Activated CD4-positive, alpha-beta T cell treated with anti-CD3 and anti-CD28 coated beads, Interleukin-2, Interleukin-4, amounts not matched to agents 100 ng/mL and 50 ng/mL, durations not matched to agents 16 hours and 8 hours (primary cell): ENCODE measurements at regions not wholly inside any gene's neighbourhood (a gene's known extent, or its start where the extent isn't known, plus 50 kb on each side); places are given as distances from the start of the nearest gene placed in this dataset.

ENCODE experiments used
- DNase-seq: peaks from one replicate; pipeline ENCODE4 v3.0.0-alpha.2; 2020; ENCODE audit warnings: low spot score

GRCh38 chr3:79870313-79870620, 102.5 kb upstream of the ROBO1 start:
- DNase-seq: no peak

- no peak for DNase-seq
These were observed 101.9 kb upstream of the ROBO1 start for GRCh38 chr3:79869461-79870312.

GRCh38 chr3:79866162-79866561, 98.4 kb upstream of the ROBO1 start:
- DNase-seq: no peak

- no peak for DNase-seq
These were observed 96.3 kb upstream of the ROBO1 start for GRCh38 chr3:79864077-79864476.

- no peak for DNase-seq
These were observed 81.1 kb upstream of the ROBO1 start for GRCh38 chr3:79848876-79849275.

GRCh38 chr3:79847928-79848327, 80.1 kb upstream of the ROBO1 start:
- DNase-seq: no peak

GRCh38 chr3:79846148-79846933, 78.5 kb upstream of the ROBO1 start:
- peak; percentile 5 for DNase-seq

- DNase-seq: no peak
These were observed 77.7 kb upstream of the ROBO1 start for GRCh38 chr3:79845546-79845945.

- DNase-seq: no peak
These were observed 76.4 kb upstream of the ROBO1 start for GRCh38 chr3:79844176-79844575.

- no peak for DNase-seq
These were observed 75.4 kb upstream of the ROBO1 start for GRCh38 chr3:79843180-79843579.

GRCh38 chr3:79835701-79836100, 67.9 kb upstream of the ROBO1 start:
- DNase-seq: no peak

GRCh38 chr3:79824166-79824565, 56.4 kb upstream of the ROBO1 start:
- DNase-seq: no peak

GRCh38 chr3:79822076-79822475, 54.3 kb upstream of the ROBO1 start:
- no peak for DNase-seq

- no peak for DNase-seq
These were observed 52.3 kb upstream of the ROBO1 start for GRCh38 chr3:79820089-79820488.

GRCh38 chr3:79818015-79818414, 50.2 kb upstream of the ROBO1 start:
- no peak for DNase-seq
